DND-41 (cell line): ENCODE measurements at regions not wholly inside any gene's neighbourhood (a gene's known extent, or its start where the extent isn't known, plus 50 kb on each side); places are given as distances from the start of the nearest gene placed in this dataset.

Experiments used
- ATAC-seq: fragments of 200-7000 bp; cut with Tn5 transposase; 3 replicates; pipeline ENCODE4 v1.9.1; 2021; ENCODE audit warnings: low read depth; ENCODE audit not compliant: insufficient read depth
- DNase-seq: peaks from one replicate; pipeline ENCODE4 v3.0.0-alpha.2; 2020
- H2AFZ ChIP-seq: 2 replicates; pipeline ENCODE4 v1.6.0; 2012; ENCODE audit warnings: low read depth, low read length
- H3K27ac ChIP-seq: 2 replicates; pipeline ENCODE4 v1.5.1; 2012; ENCODE audit warnings: low read length, inconsistent platforms
- H3K27me3 ChIP-seq: fragments of 200-600 bp; sonication (generic); 2 replicates; pipeline ENCODE4 v1.6.0; 2012; ENCODE audit warnings: low read length, mild to moderate bottlenecking, inconsistent platforms; ENCODE audit not compliant: insufficient read depth, poor library complexity
- H3K36me3 ChIP-seq: 2 replicates; pipeline ENCODE4 v1.5.1; 2012; ENCODE audit warnings: low read length, inconsistent platforms; ENCODE audit not compliant: insufficient read depth
- H3K4me1 ChIP-seq: 2 replicates; pipeline ENCODE4 v1.5.1; 2012; ENCODE audit warnings: mild to moderate bottlenecking, low read length; ENCODE audit not compliant: insufficient read depth
- H3K4me2 ChIP-seq: 2 replicates; pipeline ENCODE4 v1.6.0; 2012; ENCODE audit warnings: mild to moderate bottlenecking, moderate library complexity, low read length, inconsistent platforms; ENCODE audit not compliant: insufficient read depth
- H3K4me3 ChIP-seq, 2 experiments: fragments of 200-600 bp in 1 of 2; shearing (Covaris generic) in 1 of 2; 2 replicates each; pipeline ENCODE4 v1.5.1; 2012 to 2016; ENCODE audit warnings: inconsistent platforms in 2 of 2, low read length in 2 of 2, mild to moderate bottlenecking in 2 of 2, low read depth in 1 of 2, moderate library complexity in 1 of 2
- H3K79me2 ChIP-seq: 2 replicates; pipeline ENCODE4 v1.6.0; 2012; ENCODE audit warnings: low read length, inconsistent platforms; ENCODE audit not compliant: insufficient read depth
- H3K9ac ChIP-seq: 2 replicates; pipeline ENCODE4 v1.6.0; 2012; ENCODE audit warnings: low read depth, mild to moderate bottlenecking, inconsistent platforms, low read length, moderate library complexity
- H3K9me3 ChIP-seq: 2 replicates; pipeline ENCODE4 v1.5.1; 2012; ENCODE audit warnings: low read length, moderate library complexity, mild to moderate bottlenecking, inconsistent platforms; ENCODE audit not compliant: insufficient read depth, severe bottlenecking
- H4K20me1 ChIP-seq: 2 replicates; pipeline ENCODE4 v1.6.0; 2012; ENCODE audit warnings: low read length; ENCODE audit not compliant: insufficient read depth
- EZH2 ChIP-seq: IDR thresholded peaks from 3 replicates; pipeline ENCODE4 v1.6.1; 2012; ENCODE audit warnings: borderline replicate concordance, low read depth, mild to moderate bottlenecking, moderate library complexity, low read length, inconsistent platforms; ENCODE audit not compliant: severe bottlenecking
- TF ChIP-seq, protein P1 (sequence below): IDR thresholded peaks from 2 replicates; pipeline ENCODE4 v1.5.1; 2012; ENCODE audit warnings: borderline replicate concordance, low read length, moderate library complexity, mild to moderate bottlenecking; ENCODE audit not compliant: poor library complexity, severe bottlenecking; ENCODE audit errors: extremely low read depth

DNA sequence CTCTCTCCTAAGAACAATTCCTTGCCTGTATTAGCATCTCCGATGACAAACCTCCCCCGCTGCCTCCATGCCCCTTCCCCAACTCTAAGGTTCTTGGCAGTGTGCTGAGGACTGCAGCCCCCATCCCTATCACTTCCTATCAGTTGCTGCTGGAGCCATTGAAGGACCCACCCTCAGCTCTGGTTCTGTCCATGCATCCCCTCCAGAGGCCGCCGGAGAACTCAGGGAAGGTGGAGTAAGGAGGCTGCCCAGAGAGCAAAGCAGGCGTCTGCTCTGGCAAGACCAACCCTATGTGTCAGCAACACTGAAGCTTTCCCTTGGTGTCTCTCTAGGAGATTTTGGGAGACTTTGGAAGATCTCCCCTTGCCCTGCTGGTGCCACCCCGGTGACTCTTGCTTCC, 1139.5 kb downstream of the TBC1D22A start:
- Histone ChIP-seq H3K4me3 (no peak overlapping the region), H3K79me2 (no peaks in the 10 kb centered on the region), H3K9ac (no peak overlapping the region), H4K20me1 (no peaks in the 10 kb centered on the region), H3K9me3 (peaks cover 8% of the 10 kb centered on the region), H2AFZ (no peak overlapping the region), H3K27me3 (no peaks in the 10 kb centered on the region), H3K36me3 (no peaks in the 10 kb centered on the region), H3K4me2 (no peak overlapping the region), H3K27ac (no peak overlapping the region), H3K4me1 (no peaks in the 10 kb centered on the region)
- ATAC-seq (no peak), DNase-seq (no peak)
- TF ChIP-seq, protein P1, sequence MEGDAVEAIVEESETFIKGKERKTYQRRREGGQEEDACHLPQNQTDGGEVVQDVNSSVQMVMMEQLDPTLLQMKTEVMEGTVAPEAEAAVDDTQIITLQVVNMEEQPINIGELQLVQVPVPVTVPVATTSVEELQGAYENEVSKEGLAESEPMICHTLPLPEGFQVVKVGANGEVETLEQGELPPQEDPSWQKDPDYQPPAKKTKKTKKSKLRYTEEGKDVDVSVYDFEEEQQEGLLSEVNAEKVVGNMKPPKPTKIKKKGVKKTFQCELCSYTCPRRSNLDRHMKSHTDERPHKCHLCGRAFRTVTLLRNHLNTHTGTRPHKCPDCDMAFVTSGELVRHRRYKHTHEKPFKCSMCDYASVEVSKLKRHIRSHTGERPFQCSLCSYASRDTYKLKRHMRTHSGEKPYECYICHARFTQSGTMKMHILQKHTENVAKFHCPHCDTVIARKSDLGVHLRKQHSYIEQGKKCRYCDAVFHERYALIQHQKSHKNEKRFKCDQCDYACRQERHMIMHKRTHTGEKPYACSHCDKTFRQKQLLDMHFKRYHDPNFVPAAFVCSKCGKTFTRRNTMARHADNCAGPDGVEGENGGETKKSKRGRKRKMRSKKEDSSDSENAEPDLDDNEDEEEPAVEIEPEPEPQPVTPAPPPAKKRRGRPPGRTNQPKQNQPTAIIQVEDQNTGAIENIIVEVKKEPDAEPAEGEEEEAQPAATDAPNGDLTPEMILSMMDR: no peak
- no peak for TF ChIP-seq EZH2

DNA sequence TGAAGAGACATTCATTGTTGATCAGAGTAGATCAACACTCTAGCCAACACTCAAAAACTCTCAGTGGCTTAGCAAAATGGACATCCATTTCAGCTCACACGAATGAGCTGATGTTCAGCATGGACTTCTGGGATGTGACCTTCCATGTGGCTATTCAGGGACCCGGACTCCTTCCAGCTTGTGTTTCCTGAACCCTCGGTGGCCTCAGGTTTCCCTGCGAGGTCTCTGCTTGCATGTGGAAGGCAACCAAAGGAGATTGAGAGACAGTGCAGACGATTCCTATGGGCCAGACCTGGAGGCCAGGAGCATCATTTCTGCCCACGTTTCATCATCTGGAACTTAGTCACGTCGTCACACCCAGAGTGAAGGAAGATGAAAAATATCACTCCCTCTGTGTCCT, 1137.4 kb downstream of the TBC1D22A start:
- ATAC-seq (no peak), DNase-seq (no peak)
- no peak for TF ChIP-seq EZH2
- TF ChIP-seq, protein P1: no peak
- no peaks in the 10 kb centered on the region for H3K4me1 ChIP-seq
- no peak overlapping the region for H3K9ac ChIP-seq
- H3K27ac ChIP-seq: no peak overlapping the region
- no peaks in the 10 kb centered on the region for H3K27me3 ChIP-seq
- no peaks in the 10 kb centered on the region for H3K36me3 ChIP-seq
- no peak overlapping the region for H3K4me3 ChIP-seq
- no peak overlapping the region for H3K4me2 ChIP-seq
- peaks cover 6% of the 10 kb centered on the region for H3K9me3 ChIP-seq
- H4K20me1 ChIP-seq: no peaks in the 10 kb centered on the region
- no peaks in the 10 kb centered on the region for H3K79me2 ChIP-seq
- no peak overlapping the region for H2AFZ ChIP-seq

DNA sequence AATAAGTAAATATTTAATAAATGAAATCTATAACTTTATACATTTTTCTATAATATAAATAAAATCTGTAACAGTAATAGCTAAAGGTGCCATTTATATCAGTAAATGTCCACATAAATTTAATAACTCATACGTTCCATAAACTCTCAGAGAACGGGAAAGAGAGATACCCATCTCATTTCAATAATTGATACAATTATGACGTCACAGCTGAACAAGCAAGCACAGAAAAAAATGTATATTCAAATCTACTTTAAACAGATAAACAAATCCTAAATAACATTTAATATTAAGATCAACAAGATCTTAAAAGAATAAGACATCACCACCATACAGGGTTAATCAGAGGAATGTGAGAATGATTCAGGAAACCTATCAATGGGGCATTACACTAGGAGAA, 1136.5 kb downstream of the TBC1D22A start:
- no peaks in the 10 kb centered on the region for H3K79me2 ChIP-seq
- no peak for ATAC-seq
- no peak overlapping the region for H3K4me2 ChIP-seq
- peaks cover 9% of the 10 kb centered on the region for H3K9me3 ChIP-seq
- no peak for DNase-seq
- H3K36me3 ChIP-seq: no peaks in the 10 kb centered on the region
- H3K27ac ChIP-seq: no peak overlapping the region
- no peak overlapping the region for H3K9ac ChIP-seq
- H3K4me1 ChIP-seq: no peaks in the 10 kb centered on the region
- H2AFZ ChIP-seq: no peak overlapping the region
- TF ChIP-seq, protein P1: no peak
- no peak for TF ChIP-seq EZH2
- H4K20me1 ChIP-seq: no peaks in the 10 kb centered on the region
- no peaks in the 10 kb centered on the region for H3K27me3 ChIP-seq
- H3K4me3 ChIP-seq: no peak overlapping the region

DNA sequence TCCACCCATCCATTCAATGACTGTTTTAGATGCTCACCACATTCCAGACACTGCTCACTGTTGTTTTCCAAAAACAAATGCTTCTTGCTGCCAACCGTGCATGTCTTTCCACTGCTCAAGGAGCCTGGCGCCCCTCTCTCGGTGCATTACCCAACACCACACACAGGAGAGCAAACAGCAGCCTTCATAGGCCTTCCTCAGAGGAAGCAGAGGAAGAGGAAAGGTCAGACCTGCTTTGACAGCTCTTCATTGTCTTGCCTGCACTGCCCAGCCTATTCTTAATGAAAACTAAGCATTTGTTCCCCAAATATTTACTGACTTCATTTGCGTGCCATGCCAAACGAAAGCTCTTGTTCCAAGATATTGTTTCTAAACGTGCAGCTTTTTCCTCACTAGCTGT, 1129.2 kb downstream of the TBC1D22A start:
- Histone ChIP-seq H3K9me3 (peaks cover 9% of the 10 kb centered on the region), H3K27ac (no peak overlapping the region), H4K20me1 (no peaks in the 10 kb centered on the region), H3K36me3 (no peaks in the 10 kb centered on the region), H3K27me3 (no peaks in the 10 kb centered on the region), H3K9ac (no peak overlapping the region), H3K4me1 (peaks cover 9% of the 10 kb centered on the region), H3K4me3 (no peak overlapping the region), H3K4me2 (no peak overlapping the region), H2AFZ (no peak overlapping the region), H3K79me2 (no peaks in the 10 kb centered on the region)
- no peak for TF ChIP-seq EZH2
- TF ChIP-seq, protein P1: no peak
- DNase-seq (no peak), ATAC-seq (no peak)
